ENCODE measurements at regions not wholly inside any gene's neighbourhood (a gene's known extent, or its start where the extent isn't known, plus 50 kb on each side); places are given as distances from the start of the nearest gene placed in this dataset.

DNA sequence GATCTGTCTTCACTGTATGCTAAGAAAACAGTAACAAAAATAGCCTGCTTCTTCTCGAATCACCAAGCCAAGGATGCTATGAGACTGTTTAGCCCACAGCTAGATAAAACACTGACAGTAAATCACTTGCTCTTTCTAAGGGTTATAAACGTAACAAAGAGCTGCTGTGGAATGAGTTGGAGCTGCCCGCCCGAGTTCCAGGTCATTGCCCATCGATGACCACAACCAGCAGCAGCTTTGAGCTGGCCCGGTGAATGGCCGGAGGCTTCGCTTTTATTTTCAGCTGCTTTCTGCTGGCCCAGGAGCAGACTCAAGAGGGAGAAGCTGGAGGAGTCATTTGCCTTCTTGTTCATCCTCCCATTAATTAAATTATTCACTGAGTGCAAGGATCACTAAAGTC is 82.2 kb upstream of the CDH4 start:
- no peak for DNase-seq
- TF ChIP-seq, protein P1, sequence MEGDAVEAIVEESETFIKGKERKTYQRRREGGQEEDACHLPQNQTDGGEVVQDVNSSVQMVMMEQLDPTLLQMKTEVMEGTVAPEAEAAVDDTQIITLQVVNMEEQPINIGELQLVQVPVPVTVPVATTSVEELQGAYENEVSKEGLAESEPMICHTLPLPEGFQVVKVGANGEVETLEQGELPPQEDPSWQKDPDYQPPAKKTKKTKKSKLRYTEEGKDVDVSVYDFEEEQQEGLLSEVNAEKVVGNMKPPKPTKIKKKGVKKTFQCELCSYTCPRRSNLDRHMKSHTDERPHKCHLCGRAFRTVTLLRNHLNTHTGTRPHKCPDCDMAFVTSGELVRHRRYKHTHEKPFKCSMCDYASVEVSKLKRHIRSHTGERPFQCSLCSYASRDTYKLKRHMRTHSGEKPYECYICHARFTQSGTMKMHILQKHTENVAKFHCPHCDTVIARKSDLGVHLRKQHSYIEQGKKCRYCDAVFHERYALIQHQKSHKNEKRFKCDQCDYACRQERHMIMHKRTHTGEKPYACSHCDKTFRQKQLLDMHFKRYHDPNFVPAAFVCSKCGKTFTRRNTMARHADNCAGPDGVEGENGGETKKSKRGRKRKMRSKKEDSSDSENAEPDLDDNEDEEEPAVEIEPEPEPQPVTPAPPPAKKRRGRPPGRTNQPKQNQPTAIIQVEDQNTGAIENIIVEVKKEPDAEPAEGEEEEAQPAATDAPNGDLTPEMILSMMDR (IDR thresholded peaks at IDR 0.05), result no peak
- 61 to 63% (median 61%) methylated on average over 8 of the region's 8 CpGs for WGBS, 3 donors
- no peak overlapping the region for H3K4me3 ChIP-seq
- no peaks in the 10 kb centered on the region for H3K4me1 ChIP-seq
- H3K36me3 ChIP-seq (ENCODE audit: insufficient read depth in 1 of 2, low read depth in 1 of 2), result no peaks in the 10 kb centered on the region
- peaks cover 0 to 14% (median 0%) of the 10 kb centered on the region in 3 donors for H3K27me3 ChIP-seq (ENCODE audit: insufficient read depth in 3 of 3, low read length in 2 of 3)
- H3K27ac ChIP-seq, result no peak overlapping the region
- ATAC-seq, result no peak
- H3K9me3 ChIP-seq, result no peaks in the 10 kb centered on the region
- intact Hi-C loops (cut with DNase I), result no loop called here

DNA sequence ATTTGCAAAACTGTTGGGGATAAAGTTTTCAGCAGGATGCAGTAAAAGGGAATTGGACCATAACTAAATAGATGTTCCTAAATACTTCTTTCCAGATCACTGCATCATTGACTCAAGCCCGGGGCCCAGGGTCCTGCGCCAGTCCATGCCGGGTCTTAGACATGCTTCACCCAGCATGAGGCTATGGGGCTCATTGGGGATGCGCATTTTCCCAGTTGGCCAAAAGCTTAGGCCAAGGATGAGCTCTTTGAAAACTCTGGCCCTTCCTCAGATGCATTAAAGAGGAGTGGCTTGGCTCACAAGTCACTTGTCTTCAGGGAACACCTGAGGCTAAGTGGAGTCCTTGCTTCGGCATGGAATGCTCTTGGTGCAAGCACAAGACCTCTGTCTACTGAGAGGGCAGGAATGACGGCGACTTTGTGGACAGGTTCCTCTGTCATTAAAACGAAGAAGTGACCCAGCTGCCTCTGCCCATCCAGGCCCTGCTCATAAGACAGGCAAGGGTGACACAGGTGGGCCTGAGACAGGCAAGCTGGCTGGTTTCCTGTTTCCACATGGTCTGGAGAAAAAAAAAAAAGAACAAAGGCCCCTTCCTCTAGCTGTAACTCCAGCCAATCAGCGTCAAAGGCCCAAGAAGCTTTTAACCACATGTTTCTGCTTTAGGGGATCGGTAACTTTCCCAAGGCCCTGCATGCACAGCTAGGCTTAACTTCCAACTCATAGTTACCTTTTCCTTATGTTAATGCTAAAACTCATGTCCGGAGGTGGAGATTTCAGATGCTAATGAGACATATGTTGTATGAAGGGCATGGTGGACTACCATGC is 81.4 kb upstream of the CDH4 start:
- TF ChIP-seq, protein P1 (IDR thresholded peaks at IDR 0.05), result no peak

DNA sequence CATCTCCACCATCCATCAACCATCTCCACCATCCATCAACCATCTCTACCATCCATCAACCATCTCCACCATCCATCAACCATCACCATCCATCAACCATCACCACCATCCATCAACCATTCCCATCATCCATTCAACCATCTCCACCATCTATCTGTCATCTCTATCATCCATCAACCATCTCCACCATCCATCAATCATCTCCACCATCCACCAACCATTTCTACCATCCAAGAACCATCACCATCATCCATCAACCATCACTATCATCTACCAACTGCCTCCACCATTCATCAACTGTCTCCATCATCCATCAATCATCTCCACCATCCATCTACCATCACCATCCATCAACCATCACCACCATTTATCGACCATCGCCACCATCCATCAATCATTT is 78.8 kb upstream of the CDH4 start:
- intact Hi-C loops (cut with DNase I), result no loop called here
- Histone ChIP-seq H3K4me3 (no peak overlapping the region), H3K36me3 (ENCODE audit: insufficient read depth in 1 of 2, low read depth in 1 of 2) (no peaks in the 10 kb centered on the region), H3K4me1 (no peaks in the 10 kb centered on the region), H3K27me3 (ENCODE audit: insufficient read depth in 3 of 3, low read length in 2 of 3) (peaks cover 0 to 14% (median 0%) of the 10 kb centered on the region in 3 donors), H3K9me3 (no peaks in the 10 kb centered on the region), H3K27ac (no peak overlapping the region)
- DNase-seq, result no peak
- WGBS, 3 donors, result 95 to 97% (median 97%) methylated on average over 2 of the region's 2 CpGs
- no peak for ATAC-seq
- TF ChIP-seq, protein P1 (IDR thresholded peaks at IDR 0.05), result no peak

More for the DNA sequence above, 81.4 kb upstream of the CDH4 start:
- Histone ChIP-seq H3K9me3 (no peaks in the 10 kb centered on the region), H3K27me3 (ENCODE audit: insufficient read depth in 3 of 3, low read length in 2 of 3) (peaks cover 0 to 14% (median 0%) of the 10 kb centered on the region in 3 donors), H3K36me3 (ENCODE audit: insufficient read depth in 1 of 2, low read depth in 1 of 2) (no peaks in the 10 kb centered on the region), H3K4me3 (no peak overlapping the region), H3K4me1 (no peaks in the 10 kb centered on the region), H3K27ac (no peak overlapping the region)
- WGBS, 3 donors, result 58 to 61% (median 59%) methylated on average over 11 of the region's 11 CpGs
- intact Hi-C loops (cut with DNase I), result no loop called here
- DNase-seq (no peak), ATAC-seq (no peak)

DNA sequence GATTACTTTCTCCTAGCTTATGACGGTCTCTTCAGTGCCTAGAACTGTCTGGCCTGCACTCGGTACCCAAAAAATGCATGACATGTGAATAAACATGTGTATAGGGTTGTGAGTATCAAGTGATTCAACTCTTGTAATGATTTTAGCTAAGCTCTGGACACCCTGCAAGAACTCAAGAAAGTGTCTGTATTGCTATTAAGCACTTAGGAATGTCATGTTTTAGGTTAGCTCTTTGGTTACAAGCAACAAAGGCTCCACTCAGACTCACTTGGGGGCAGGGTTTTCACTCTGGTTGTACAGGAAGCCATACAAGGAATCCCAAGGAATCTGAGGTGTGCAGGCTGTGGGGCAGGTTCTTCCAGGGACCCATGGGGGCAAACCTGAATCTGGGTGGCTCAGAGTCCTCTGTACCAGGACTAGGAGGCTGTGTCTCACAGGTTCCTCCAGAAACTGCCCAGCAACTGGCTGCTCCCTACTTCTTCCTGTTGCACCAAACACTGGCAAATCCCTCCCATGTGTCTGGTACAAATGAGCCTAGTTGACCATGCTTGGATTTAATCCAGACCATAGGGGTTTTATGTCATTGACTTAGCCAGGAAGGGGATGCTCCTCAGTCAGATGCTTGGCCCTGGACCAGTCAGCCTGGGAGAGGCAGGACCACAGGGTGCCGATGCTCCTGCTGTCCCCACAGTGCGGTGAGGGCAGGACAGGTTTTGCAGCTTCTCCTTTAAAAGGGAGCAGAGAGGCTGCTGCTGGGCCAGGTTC is 77.9 kb upstream of the CDH4 start:
- 72 to 93% (median 81%) methylated on average over 4 of the region's 4 CpGs for WGBS, 3 donors
- H3K4me3 ChIP-seq, result no peak overlapping the region
- H3K9me3 ChIP-seq, result no peaks in the 10 kb centered on the region
- intact Hi-C loops (cut with DNase I), result no loop called here
- H3K4me1 ChIP-seq, result no peaks in the 10 kb centered on the region
- DNase-seq, result no peak
- peaks cover 0 to 18% (median 2%) of the 10 kb centered on the region in 3 donors for H3K27me3 ChIP-seq (ENCODE audit: insufficient read depth in 3 of 3, low read length in 2 of 3)
- H3K27ac ChIP-seq, result no peak overlapping the region
- TF ChIP-seq, protein P1 (IDR thresholded peaks at IDR 0.05), result no peak
- no peak for ATAC-seq
- H3K36me3 ChIP-seq (ENCODE audit: insufficient read depth in 1 of 2, low read depth in 1 of 2), result no peaks in the 10 kb centered on the region
